ENCODE measurements at regions not wholly inside any gene's neighbourhood (a gene's known extent, or its start where the extent isn't known, plus 50 kb on each side); places are given as distances from the start of the nearest gene placed in this dataset.

DNA sequence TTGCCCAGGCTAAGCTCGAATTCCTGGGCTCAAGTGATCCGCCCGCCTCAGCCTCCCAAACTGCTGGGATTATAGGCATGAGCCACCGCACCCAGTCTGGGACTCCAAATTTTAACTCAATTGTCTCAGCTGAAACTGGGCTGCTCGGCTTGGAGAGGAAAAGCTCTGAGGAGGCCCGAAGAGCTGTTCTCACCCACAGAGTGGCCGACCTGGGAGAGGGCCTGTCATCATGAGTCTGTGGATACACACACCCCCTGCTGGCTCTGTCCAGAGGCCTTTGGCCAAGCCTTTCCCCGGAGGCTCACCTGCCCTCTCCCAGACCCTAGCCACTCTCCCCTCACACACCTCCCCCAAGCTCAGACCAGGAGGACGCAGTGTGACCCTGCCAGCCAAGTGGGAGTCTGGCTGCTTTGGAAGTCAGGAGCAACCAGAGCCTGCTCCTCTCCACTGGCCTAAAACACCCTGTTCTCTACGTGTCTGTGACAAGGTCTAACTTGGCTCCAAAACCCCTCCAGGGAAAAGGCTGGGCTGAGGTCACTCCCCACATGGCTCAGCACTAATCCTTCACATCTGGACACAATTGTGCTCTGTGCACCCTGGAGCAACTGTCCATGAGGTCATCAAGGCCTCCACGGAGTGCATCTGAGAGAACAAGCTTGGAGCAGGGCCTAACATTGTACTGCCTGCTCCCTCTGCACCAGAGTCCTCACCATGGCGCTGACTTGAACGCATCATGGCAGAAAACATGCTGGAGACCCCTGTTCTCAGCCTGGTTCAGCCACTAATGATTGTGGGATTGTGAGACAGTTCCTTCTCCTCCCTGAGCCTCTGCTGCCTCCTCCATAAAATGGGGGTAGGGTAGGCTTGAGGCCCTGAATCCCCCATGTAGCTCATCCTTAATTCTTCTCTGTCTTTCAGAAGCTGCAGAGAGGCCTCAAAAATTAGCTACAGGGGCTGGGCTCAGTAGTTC lies 49.9 kb upstream of the RAB6C start:
- DNase-seq, result no peak

All from bone marrow (tissue), 2 donors.